NCI-H2171 treated with DMSO at 0.1 percent for 48 hours (cell line): ENCODE measurements at regions not wholly inside any gene's neighbourhood (a gene's known extent, or its start where the extent isn't known, plus 50 kb on each side); places are given as distances from the start of the nearest gene placed in this dataset.

Source experiments
- DNase-seq: peaks from one replicate; lab custom pipeline; 2025; lab: John Stamatoyannopoulos, UW

DNA sequence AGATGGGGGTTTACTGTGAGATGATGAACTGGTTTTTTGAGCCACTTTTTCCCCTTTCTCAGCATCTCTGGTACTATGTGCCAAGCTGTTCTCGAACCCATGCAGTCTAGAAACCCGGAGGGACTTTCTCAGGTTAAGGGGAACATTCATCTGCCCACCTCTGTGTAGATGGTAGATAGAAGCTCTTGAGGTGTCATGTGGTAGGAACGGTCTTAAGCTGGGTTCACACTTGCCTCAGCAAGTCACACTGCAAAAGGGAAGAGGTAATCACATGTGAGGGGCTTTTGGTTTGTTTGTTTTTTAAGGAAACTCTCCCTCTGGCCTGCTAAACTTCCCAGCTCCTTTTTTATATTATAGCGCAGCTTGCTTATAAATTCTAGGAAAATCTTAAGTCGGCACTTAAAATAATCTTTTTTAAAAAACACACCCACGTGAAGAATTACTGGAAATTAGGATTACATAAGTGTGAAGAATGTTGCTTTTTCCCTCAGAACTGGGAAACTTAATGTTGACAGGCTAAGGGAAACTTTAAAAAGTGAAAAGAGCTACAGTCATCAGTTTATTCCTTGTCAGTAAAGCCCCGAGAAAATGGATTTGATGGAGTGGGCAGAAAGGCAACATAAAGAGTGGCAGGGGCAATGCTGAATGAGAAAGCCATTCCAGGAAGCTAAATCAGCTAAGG, 430.3 kb downstream of the ARHGEF28 start:
- DNase-seq, result peak; percentile 64

GRCh38 chr5:74055486-74056106, 429.6 kb downstream of the ARHGEF28 start:
- peak; percentile 97 for DNase-seq

GRCh38 chr5:74054641-74055421, 428.8 kb downstream of the ARHGEF28 start:
- DNase-seq, result peak; percentile 25

DNA sequence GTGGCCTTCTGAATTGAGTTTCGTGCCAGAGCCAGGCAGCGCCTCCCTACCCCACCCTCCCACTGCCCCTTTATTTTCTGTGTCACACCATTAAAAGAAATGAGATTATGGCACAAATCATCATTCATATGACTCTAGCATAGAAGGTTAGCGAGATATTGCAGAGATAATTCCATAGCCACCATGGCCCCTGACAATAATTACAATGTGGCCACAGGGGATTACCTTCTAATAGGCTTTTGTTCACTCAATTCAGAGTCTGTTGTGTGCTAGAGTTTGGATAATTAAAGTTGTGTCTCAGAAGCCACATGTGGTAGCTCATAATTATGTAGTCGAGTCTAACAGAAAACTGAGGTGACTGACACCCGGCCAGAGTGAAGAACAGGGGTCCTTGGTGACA, 428.1 kb downstream of the ARHGEF28 start:
- peak; percentile 15 for DNase-seq

- no peak for DNase-seq
Measured at GRCh38 chr5:74052441-74053221, 426.6 kb downstream of the ARHGEF28 start.

GRCh38 chr5:74051076-74051475, 425.1 kb downstream of the ARHGEF28 start:
- DNase-seq, result no peak

DNA sequence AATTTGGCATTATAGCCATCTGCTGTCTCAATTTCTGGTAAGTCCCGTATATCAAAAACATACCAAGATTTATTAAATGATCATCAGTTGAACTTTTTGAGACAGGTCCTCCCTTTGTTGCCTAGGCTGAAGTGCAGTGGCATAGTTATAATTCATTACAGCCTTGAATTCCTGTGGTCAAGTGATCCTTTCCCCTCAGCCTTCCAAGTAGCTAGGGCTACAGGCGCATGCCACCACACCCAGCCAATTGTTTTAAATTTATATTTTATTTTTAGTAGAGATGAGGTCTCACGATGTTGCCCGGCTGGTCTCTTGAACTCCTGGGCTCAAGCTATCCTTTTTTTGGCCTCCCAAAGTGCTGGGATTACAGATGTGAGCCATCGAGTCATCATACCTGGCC, 418.9 kb downstream of the ARHGEF28 start:
- no peak for DNase-seq

- no peak for DNase-seq
Measured at GRCh38 chr5:74042959-74043358, 417.0 kb downstream of the ARHGEF28 start.

DNA sequence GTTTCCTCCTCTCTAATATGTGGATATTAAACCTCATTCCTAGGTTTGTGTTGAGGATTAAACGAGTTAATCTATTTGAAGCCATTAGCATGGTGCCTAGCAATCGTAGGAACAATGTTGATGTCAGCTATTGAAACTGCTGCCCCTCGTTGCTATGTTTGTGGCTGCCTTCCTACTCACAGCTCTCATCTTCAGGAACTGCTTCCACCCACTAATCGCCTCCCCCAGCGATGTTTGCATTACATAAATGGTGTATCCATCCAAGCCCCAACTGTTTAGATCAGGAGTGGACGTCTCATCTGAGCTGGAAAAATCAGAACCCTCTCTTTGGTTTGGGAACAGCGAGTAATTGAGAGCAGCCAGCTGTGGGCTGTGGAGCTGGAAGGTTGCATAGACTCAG, 416.6 kb downstream of the ARHGEF28 start:
- DNase-seq, result no peak

DNA sequence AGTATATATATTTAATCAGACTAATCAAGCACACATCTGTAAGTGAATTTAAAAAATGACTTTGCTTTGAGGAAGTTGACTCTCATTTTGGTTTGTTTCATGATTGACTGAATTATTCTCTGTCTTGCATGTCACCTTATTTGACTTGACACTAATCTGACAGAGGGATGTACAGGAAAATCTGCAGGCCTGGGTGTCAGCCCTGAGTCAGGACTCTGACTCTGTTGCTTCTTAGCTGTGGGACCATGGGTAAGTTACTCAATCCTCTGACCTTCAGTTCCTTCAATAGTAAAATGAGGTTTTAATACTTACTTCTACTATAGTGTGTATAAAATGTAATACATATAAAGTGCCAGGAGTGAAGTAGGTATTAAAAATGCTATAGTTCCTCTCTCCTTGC, 415.9 kb downstream of the ARHGEF28 start:
- DNase-seq, result no peak

DNA sequence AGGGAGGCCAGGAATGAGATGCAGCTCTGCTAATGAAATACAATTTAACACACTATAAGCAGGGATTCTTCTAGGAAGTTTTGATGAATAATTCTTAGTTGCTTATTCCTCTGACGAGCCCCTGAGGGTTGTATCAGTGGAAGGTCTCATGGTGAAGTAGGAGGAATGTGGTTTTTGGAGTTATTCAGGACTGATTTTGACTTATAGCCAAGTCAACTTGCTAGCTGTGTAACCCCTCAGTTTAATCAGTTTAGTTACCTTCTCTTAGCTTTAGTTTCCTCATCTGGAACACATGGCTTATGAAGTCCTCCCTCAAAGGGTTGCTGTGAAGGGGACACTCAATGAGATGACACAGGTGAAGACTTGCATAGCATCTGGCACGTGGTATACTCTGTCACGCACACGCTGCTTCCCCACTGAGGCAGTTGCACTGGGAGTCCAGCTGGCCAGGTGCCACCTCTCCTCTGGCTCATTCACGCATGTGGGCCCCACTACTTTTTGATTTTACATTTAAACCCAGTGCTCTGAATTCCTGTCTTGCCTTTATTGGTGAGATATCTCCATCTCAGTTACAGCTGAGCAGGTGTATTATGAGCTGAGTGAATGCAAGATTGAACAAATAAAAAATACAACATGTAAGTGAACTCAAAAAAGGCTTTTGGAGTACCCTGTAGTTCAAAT, 415.0 kb downstream of the ARHGEF28 start:
- DNase-seq, result peak; percentile 72

DNA sequence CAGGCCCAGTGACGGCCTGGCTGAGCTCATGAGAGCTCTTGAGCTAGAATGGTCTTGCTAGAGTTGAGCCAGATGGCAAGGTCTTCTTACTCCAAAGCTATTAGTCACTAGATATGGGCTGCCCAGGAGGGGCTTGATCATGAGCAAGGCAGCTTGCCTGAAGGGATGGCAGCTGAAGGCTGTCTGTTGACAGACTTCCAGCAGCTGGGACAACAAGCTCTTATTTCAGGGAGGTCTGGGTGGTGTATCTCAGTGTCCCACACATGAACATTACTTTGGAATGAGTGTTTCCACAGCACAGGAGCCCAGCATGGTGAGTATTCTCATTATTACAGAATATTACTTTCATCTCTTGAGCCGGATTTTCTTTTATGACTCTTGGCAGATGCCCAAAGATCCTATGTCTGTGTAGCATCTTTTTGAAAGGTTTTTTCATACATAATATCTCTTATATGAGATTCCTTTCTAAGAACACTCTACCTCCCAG, 414.1 kb downstream of the ARHGEF28 start:
- DNase-seq, result peak; percentile 86

GRCh38 chr5:74037321-74037720, 411.3 kb downstream of the ARHGEF28 start:
- no peak for DNase-seq

DNA sequence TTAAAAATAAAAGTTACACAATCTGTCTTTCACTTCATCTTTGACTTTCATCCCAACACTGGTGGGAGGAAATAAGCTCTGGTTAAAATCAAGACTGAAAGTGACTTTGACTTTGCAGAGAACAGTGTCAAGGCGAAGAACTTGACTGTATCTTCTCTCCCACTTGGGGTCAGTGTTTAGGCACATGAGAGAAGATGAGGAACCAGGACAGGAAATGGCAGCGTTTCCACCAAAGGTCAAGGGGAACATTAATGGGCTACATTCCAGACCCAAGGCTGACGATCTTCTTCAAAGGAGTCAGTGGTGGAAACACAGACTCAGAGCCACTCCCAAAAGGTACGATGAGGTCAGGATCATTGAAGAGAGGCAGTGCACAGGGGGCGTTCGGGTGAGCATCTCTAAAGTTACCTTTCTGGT, 409.5 kb downstream of the ARHGEF28 start:
- no peak for DNase-seq

DNA sequence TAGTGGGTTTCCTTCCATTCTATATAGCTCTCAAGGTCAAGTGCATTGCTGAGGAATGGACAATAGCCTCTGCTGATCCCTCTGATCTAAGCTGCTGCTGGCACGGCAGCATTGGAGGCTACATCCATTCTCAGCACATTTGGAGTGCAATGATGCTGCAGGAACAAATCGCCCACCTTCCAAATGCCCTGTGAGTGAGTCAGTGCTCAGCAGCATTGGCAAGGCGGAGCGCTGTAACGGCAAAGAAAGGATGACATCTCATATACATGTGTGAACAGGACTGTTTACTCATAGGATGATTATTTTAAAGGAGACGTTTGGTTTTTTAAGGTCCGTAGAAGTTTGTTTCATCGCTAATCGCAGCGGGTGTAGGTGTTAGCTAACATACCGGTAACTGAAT, 408.7 kb downstream of the ARHGEF28 start:
- DNase-seq, result no peak

DNA sequence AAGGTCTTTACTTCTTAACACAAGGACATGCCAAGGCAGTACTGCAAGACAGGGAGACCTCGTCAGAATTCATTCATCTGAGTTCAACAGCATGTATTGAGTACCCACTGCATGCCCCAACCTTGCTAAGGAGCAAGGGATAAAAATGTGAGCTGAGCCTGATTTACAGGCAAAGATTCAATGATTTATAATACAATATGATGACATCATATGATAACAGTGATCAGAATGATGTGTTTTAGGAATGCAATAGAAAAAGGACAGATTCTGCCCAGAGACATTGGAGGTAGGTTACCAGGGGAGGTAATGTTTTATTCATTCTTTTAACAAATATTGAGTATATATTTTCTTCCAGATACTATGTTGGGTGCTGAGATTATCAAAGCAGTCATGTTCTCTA, 406.6 kb downstream of the ARHGEF28 start:
- no peak for DNase-seq

GRCh38 chr5:74031536-74031935, 405.5 kb downstream of the ARHGEF28 start:
- DNase-seq, result no peak

GRCh38 chr5:74030821-74031220, 404.8 kb downstream of the ARHGEF28 start:
- no peak for DNase-seq

GRCh38 chr5:74030371-74030770, 404.4 kb downstream of the ARHGEF28 start:
- DNase-seq, result no peak

DNA sequence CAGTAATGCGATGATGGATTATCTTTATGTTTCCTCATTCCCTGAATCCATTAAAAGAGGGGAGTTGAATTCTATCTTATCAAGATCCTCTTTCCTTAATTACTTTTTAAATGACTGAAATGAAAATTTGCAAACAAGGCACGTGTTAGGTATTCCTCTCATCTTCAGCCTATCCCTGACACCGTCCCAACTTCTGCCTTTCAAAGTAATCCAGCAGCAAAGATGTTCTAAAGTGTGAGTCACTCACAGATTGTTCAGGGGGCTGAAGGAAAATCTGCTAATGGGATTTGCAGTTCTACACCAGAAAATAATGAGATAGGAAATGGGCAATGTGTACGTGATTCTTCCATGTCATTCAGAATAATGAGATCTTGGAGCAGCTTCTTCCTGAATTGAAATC, 403.0 kb downstream of the ARHGEF28 start:
- no peak for DNase-seq

- DNase-seq, result no peak
Measured at GRCh38 chr5:74028406-74028805, 402.4 kb downstream of the ARHGEF28 start.
